SK-N-SH treated with all-trans-retinoic acid at 6 μM for 48 hours (cell line): ENCODE measurements at regions not wholly inside any gene's neighbourhood (a gene's known extent, or its start where the extent isn't known, plus 50 kb on each side); places are given as distances from the start of the nearest gene placed in this dataset.

Experiments
- ATAC-seq: fragments of 200-7000 bp; cut with Tn5 transposase; 3 replicates; pipeline ENCODE4 v1.9.1; 2020; ENCODE audit warnings: mild to moderate bottlenecking, moderate library complexity
- BACH2 ChIP-seq: fragments of 250-450 bp; sonication (Bioruptor Pico); IDR thresholded peaks from 2 replicates; pipeline ENCODE4 v1.9.0; 2021; ENCODE audit warnings: mild to moderate bottlenecking, borderline replicate concordance
- CSDC2 ChIP-seq: fragments of 250-450 bp; sonication (Bioruptor Pico); IDR thresholded peaks from 2 replicates; pipeline ENCODE4 v1.5.0; 2020; ENCODE audit warnings: mild to moderate bottlenecking, moderate library complexity
- ESRRG ChIP-seq: fragments of 250-450 bp; sonication (Bioruptor Pico); IDR thresholded peaks from 2 replicates; pipeline ENCODE4 v1.6.1; 2021; ENCODE audit warnings: mild to moderate bottlenecking
- GLIS3 ChIP-seq: fragments of 250-450 bp; sonication (Bioruptor Pico); IDR thresholded peaks from 2 replicates; pipeline ENCODE4 v1.5.0; 2020; ENCODE audit warnings: mild to moderate bottlenecking, moderate library complexity
- ISL1 ChIP-seq: fragments of 250-450 bp; sonication (Bioruptor Pico); IDR thresholded peaks from 2 replicates; pipeline ENCODE4 v2.1.2; 2022; ENCODE audit warnings: mild to moderate bottlenecking, moderate library complexity
- OSR1 ChIP-seq: fragments of 250-450 bp; sonication (Bioruptor Pico); IDR thresholded peaks from 2 replicates; pipeline ENCODE4 v1.8.0; 2022; ENCODE audit warnings: moderate library complexity, mild to moderate bottlenecking, inconsistent platforms
- PPARA ChIP-seq: fragments of 250-450 bp; sonication (Bioruptor Pico); IDR thresholded peaks from 2 replicates; pipeline ENCODE4 v1.5.0; 2020; ENCODE audit warnings: mild to moderate bottlenecking, borderline replicate concordance
- RARB ChIP-seq: fragments of 250-450 bp; sonication (Bioruptor Pico); IDR thresholded peaks from 2 replicates; pipeline ENCODE4 v1.8.0; 2021; ENCODE audit warnings: mild to moderate bottlenecking, moderate library complexity
- SNAI2 ChIP-seq: fragments of 250-450 bp; sonication (Bioruptor Pico); IDR thresholded peaks from 2 replicates; pipeline ENCODE4 v1.5.0; 2020; ENCODE audit warnings: mild to moderate bottlenecking, moderate library complexity
- TCF4 ChIP-seq: fragments of 250-450 bp; sonication (Bioruptor Pico); IDR thresholded peaks from 2 replicates; pipeline ENCODE4 v1.8.0; 2021; ENCODE audit warnings: mild to moderate bottlenecking, moderate library complexity, borderline replicate concordance
- TOX ChIP-seq: fragments of 250-450 bp; sonication (Bioruptor Pico); IDR thresholded peaks from 2 replicates; pipeline ENCODE4 v1.8.0; 2021; ENCODE audit warnings: mild to moderate bottlenecking, moderate library complexity, borderline replicate concordance
- ZFP3 ChIP-seq: fragments of 250-450 bp; sonication (Bioruptor Pico); IDR thresholded peaks from 2 replicates; pipeline ENCODE4 v1.5.0; 2020; ENCODE audit warnings: mild to moderate bottlenecking, moderate library complexity
- ZFP30 ChIP-seq: fragments of 450-650 bp; formaldehyde crosslinking; IDR thresholded peaks from 2 replicates; pipeline ENCODE4 v1.5.0; 2022; ENCODE audit warnings: mild to moderate bottlenecking, moderate library complexity
- ZNF565 ChIP-seq: fragments of 450-650 bp; formaldehyde crosslinking; conservative IDR thresholded peaks from 2 replicates; pipeline ENCODE4 v1.5.0; 2020; ENCODE audit warnings: low read depth, mild to moderate bottlenecking, moderate library complexity
- ZNF70 ChIP-seq: fragments of 450-650 bp; formaldehyde crosslinking; IDR thresholded peaks from 2 replicates; pipeline ENCODE4 v1.5.0; 2020; ENCODE audit warnings: mild to moderate bottlenecking, moderate library complexity
- ZNF8 ChIP-seq: fragments of 450-650 bp; formaldehyde crosslinking; IDR thresholded peaks from 2 replicates; pipeline ENCODE4 v1.5.0; 2020; ENCODE audit warnings: mild to moderate bottlenecking, moderate library complexity
- TF ChIP-seq, protein P1 (sequence below): fragments of 250-450 bp; sonication (Bioruptor Pico); IDR thresholded peaks from 2 replicates; pipeline ENCODE4 v1.5.1; 2021; ENCODE audit warnings: mild to moderate bottlenecking, moderate library complexity
- TF ChIP-seq, protein P2 (sequence below): fragments of 250-450 bp; sonication (Bioruptor Pico); IDR thresholded peaks from 2 replicates; pipeline ENCODE4 v1.8.0; 2020; ENCODE audit warnings: mild to moderate bottlenecking, moderate library complexity, borderline replicate concordance
- TF ChIP-seq, protein P3 (sequence below): fragments of 250-450 bp; sonication (Bioruptor Pico); IDR thresholded peaks from 2 replicates; pipeline ENCODE4 v1.5.1; 2020; ENCODE audit warnings: low read depth, mild to moderate bottlenecking, moderate library complexity
- TF ChIP-seq, protein P4 (sequence below): fragments of 250-450 bp; sonication (Bioruptor Pico); IDR thresholded peaks from 2 replicates; pipeline ENCODE4 v1.5.0; 2020; ENCODE audit warnings: mild to moderate bottlenecking, moderate library complexity
- TF ChIP-seq, protein P5 (sequence below): fragments of 250-450 bp; sonication (Bioruptor Pico); IDR thresholded peaks from 2 replicates; pipeline ENCODE4 v1.8.0; 2021; ENCODE audit warnings: low read depth, mild to moderate bottlenecking, moderate library complexity, borderline replicate concordance

DNA sequence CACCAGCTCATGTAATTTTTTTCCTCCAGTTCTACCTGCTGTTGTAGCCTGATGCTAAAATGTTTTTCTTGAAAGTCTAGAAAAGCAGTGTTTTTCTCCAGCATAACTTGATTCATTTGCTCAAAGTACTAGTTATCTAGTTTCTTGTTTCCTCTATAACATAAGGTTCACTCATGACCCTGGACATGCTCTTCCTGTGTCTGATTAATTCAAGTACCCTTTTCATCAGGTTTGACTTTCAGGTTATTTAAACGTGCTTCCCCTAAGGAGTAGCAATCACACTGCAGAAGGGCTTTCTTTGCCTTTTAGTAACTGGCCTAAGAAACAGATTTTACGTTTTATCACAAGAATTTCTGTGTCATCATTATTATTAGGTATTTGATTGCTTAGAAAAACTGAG is 66.8 kb upstream of the EGFL6 start:
- no peak for TF ChIP-seq ZFP30
- TF ChIP-seq ESRRG: no peak
- no peak for TF ChIP-seq OSR1 (CRISPR knock-in tag)
- no peak for TF ChIP-seq TCF4 (CRISPR knock-in tag)
- no peak for TF ChIP-seq TOX (CRISPR knock-in tag)
- no peak for TF ChIP-seq CSDC2
- TF ChIP-seq GLIS3 (CRISPR knock-in tag): no peak
- TF ChIP-seq BACH2 (CRISPR knock-in tag): no peak
- no peak for TF ChIP-seq ISL1 (CRISPR knock-in tag)
- TF ChIP-seq ZNF70 (CRISPR knock-in tag): no peak
- no peak for TF ChIP-seq ZNF8 (CRISPR knock-in tag)
- TF ChIP-seq ZFP3 (CRISPR knock-in tag): no peak
- no peak for ATAC-seq

DNA sequence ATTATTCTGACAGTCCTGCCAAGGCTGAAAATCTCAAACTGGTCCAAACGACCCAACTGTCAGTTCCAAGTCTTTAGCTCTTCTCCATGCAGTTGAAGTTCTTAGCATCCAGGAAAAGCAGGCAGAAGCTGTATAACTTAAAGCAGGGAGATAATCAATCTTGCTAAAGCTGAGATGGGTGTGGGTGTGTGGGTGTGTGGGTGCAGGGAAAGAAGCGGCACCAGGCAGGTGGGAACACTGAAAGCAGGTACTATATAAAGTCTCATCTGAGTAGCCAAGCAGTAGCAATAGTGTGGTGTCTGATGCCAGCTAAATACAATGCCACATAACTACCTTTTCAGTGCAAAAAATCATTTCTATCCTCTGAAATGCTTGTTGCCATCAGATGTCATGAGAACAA is 69.7 kb upstream of the EGFL6 start:
- TF ChIP-seq, protein P1, sequence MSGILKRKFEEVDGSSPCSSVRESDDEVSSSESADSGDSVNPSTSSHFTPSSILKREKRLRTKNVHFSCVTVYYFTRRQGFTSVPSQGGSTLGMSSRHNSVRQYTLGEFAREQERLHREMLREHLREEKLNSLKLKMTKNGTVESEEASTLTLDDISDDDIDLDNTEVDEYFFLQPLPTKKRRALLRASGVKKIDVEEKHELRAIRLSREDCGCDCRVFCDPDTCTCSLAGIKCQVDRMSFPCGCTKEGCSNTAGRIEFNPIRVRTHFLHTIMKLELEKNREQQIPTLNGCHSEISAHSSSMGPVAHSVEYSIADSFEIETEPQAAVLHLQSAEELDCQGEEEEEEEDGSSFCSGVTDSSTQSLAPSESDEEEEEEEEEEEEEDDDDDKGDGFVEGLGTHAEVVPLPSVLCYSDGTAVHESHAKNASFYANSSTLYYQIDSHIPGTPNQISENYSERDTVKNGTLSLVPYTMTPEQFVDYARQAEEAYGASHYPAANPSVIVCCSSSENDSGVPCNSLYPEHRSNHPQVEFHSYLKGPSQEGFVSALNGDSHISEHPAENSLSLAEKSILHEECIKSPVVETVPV (CRISPR knock-in tag): no peak
- TF ChIP-seq BACH2 (CRISPR knock-in tag) (no peak), TOX (CRISPR knock-in tag) (no peak), SNAI2 (CRISPR knock-in tag) (no peak), TCF4 (CRISPR knock-in tag) (no peak), CSDC2 (no peak), ZFP3 (CRISPR knock-in tag) (no peak), ZFP30 (no peak)
- TF ChIP-seq, protein P2, sequence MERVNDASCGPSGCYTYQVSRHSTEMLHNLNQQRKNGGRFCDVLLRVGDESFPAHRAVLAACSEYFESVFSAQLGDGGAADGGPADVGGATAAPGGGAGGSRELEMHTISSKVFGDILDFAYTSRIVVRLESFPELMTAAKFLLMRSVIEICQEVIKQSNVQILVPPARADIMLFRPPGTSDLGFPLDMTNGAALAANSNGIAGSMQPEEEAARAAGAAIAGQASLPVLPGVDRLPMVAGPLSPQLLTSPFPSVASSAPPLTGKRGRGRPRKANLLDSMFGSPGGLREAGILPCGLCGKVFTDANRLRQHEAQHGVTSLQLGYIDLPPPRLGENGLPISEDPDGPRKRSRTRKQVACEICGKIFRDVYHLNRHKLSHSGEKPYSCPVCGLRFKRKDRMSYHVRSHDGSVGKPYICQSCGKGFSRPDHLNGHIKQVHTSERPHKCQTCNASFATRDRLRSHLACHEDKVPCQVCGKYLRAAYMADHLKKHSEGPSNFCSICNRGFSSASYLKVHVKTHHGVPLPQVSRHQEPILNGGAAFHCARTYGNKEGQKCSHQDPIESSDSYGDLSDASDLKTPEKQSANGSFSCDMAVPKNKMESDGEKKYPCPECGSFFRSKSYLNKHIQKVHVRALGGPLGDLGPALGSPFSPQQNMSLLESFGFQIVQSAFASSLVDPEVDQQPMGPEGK (CRISPR knock-in tag): no peak
- ATAC-seq: no peak

DNA sequence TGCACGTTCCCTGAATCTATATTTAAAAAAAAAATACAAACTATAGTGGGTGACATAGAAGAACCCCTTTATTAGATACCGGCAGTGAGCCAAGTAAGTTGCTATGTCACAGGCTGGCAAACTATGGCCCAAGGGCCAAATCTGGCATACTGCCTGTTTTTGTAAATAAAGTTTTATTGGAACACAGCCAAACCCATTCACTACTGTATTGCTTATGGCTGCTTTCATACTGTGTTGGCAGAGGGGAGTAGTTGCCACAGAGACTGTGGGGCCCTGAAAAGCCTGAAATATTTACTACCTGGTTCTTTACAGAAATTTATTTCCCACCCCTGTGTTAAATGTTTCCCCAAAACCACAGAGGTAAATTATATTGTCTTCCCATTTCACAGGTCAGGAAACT is 71.2 kb upstream of the EGFL6 start:
- ATAC-seq: no peak
- TF ChIP-seq, protein P2 (CRISPR knock-in tag): no peak
- no peak for TF ChIP-seq ZNF565 (CRISPR knock-in tag)
- no peak for TF ChIP-seq ISL1 (CRISPR knock-in tag)
- TF ChIP-seq, protein P1 (CRISPR knock-in tag): no peak
- TF ChIP-seq, protein P3, sequence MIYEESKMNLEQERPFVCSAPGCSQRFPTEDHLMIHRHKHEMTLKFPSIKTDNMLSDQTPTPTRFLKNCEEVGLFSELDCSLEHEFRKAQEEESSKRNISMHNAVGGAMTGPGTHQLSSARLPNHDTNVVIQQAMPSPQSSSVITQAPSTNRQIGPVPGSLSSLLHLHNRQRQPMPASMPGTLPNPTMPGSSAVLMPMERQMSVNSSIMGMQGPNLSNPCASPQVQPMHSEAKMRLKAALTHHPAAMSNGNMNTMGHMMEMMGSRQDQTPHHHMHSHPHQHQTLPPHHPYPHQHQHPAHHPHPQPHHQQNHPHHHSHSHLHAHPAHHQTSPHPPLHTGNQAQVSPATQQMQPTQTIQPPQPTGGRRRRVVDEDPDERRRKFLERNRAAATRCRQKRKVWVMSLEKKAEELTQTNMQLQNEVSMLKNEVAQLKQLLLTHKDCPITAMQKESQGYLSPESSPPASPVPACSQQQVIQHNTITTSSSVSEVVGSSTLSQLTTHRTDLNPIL (CRISPR knock-in tag): no peak
- no peak for TF ChIP-seq TOX (CRISPR knock-in tag)
- no peak for TF ChIP-seq PPARA (CRISPR knock-in tag)
- no peak for TF ChIP-seq CSDC2
- no peak for TF ChIP-seq ZFP3 (CRISPR knock-in tag)
- no peak for TF ChIP-seq RARB (CRISPR knock-in tag)
- no peak for TF ChIP-seq SNAI2 (CRISPR knock-in tag)
- TF ChIP-seq, protein P4, sequence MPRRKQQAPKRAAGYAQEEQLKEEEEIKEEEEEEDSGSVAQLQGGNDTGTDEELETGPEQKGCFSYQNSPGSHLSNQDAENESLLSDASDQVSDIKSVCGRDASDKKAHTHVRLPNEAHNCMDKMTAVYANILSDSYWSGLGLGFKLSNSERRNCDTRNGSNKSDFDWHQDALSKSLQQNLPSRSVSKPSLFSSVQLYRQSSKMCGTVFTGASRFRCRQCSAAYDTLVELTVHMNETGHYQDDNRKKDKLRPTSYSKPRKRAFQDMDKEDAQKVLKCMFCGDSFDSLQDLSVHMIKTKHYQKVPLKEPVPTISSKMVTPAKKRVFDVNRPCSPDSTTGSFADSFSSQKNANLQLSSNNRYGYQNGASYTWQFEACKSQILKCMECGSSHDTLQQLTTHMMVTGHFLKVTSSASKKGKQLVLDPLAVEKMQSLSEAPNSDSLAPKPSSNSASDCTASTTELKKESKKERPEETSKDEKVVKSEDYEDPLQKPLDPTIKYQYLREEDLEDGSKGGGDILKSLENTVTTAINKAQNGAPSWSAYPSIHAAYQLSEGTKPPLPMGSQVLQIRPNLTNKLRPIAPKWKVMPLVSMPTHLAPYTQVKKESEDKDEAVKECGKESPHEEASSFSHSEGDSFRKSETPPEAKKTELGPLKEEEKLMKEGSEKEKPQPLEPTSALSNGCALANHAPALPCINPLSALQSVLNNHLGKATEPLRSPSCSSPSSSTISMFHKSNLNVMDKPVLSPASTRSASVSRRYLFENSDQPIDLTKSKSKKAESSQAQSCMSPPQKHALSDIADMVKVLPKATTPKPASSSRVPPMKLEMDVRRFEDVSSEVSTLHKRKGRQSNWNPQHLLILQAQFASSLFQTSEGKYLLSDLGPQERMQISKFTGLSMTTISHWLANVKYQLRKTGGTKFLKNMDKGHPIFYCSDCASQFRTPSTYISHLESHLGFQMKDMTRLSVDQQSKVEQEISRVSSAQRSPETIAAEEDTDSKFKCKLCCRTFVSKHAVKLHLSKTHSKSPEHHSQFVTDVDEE (CRISPR knock-in tag): no peak
- TF ChIP-seq, protein P5, sequence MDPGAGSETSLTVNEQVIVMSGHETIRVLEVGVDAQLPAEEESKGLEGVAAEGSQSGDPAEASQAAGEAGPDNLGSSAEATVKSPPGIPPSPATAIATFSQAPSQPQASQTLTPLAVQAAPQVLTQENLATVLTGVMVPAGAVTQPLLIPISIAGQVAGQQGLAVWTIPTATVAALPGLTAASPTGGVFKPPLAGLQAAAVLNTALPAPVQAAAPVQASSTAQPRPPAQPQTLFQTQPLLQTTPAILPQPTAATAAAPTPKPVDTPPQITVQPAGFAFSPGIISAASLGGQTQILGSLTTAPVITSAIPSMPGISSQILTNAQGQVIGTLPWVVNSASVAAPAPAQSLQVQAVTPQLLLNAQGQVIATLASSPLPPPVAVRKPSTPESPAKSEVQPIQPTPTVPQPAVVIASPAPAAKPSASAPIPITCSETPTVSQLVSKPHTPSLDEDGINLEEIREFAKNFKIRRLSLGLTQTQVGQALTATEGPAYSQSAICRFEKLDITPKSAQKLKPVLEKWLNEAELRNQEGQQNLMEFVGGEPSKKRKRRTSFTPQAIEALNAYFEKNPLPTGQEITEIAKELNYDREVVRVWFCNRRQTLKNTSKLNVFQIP (CRISPR knock-in tag): no peak
- TF ChIP-seq OSR1 (CRISPR knock-in tag): no peak
- no peak for TF ChIP-seq ESRRG
- TF ChIP-seq ZNF8 (CRISPR knock-in tag): no peak
- TF ChIP-seq ZFP30: no peak
